ENCODE measurements at regions not wholly inside any gene's neighbourhood (a gene's known extent, or its start where the extent isn't known, plus 50 kb on each side); places are given as distances from the start of the nearest gene placed in this dataset.

- TF ChIP-seq CTCF (IDR thresholded peaks at IDR 0.05) (no peak), EZH2 (IDR thresholded peaks at IDR 0.05; ENCODE audit: borderline replicate concordance, insufficient read depth, low read depth, low read length, poor library complexity, severe bottlenecking) (no peak)
Observed at GRCh38 chr12:19946550-19946949, 421.8 kb upstream of the PDE3A start.

All from B cell (primary cell).